H9 (cell line): ENCODE measurements at regions not wholly inside any gene's neighbourhood (a gene's known extent, or its start where the extent isn't known, plus 50 kb on each side); places are given as distances from the start of the nearest gene placed in this dataset.

Experiments
- DNase-seq: peaks from one replicate; pipeline ENCODE4 v3.0.0-alpha.2; 2017
- H2AFZ ChIP-seq: one replicate; pipeline ENCODE4 v1.6.1; 2013; ENCODE audit warnings: mild to moderate bottlenecking, low read length, control low read depth, moderate library complexity
- H2AK5ac ChIP-seq: 2 replicates; pipeline ENCODE4 v1.6.1; 2013; ENCODE audit warnings: low read length, control low read depth, mixed read lengths; ENCODE audit not compliant: insufficient read length
- H2BK120ac ChIP-seq: one replicate; pipeline ENCODE4 v1.6.1; 2013; ENCODE audit warnings: low read depth, mild to moderate bottlenecking, low read length, control low read depth, inconsistent platforms; ENCODE audit not compliant: poor library complexity, severe bottlenecking
- H2BK12ac ChIP-seq: 2 replicates; pipeline ENCODE4 v1.6.1; 2013; ENCODE audit warnings: low read length, control low read depth, mixed read lengths, low read depth; ENCODE audit not compliant: insufficient read length
- H2BK15ac ChIP-seq: 2 replicates; pipeline ENCODE4 v1.6.1; 2013; ENCODE audit warnings: low read depth, low read length, control low read depth
- H2BK20ac ChIP-seq: one replicate; pipeline ENCODE4 v1.6.1; 2013; ENCODE audit warnings: low read depth, mild to moderate bottlenecking, low read length, control low read depth, inconsistent platforms; ENCODE audit not compliant: poor library complexity, severe bottlenecking
- H2BK5ac ChIP-seq: 2 replicates; pipeline ENCODE4 v1.6.1; 2013; ENCODE audit warnings: low read length, control low read depth, mixed read lengths; ENCODE audit not compliant: insufficient read length
- H3K14ac ChIP-seq: 2 replicates; pipeline ENCODE4 v1.6.1; 2013; ENCODE audit warnings: low read length, control low read depth; ENCODE audit not compliant: insufficient read depth
- H3K18ac ChIP-seq: 2 replicates; pipeline ENCODE4 v1.6.1; 2013; ENCODE audit warnings: low read depth, mild to moderate bottlenecking, mixed read lengths, low read length, control low read depth; ENCODE audit not compliant: insufficient read length
- H3K23ac ChIP-seq: 2 replicates; pipeline ENCODE4 v1.6.1; 2013; ENCODE audit warnings: low read length, control low read depth, mixed read lengths, low read depth; ENCODE audit not compliant: insufficient read length
- H3K23me2 ChIP-seq: 2 replicates; pipeline ENCODE4 v1.6.1; 2013; ENCODE audit warnings: low read depth, mild to moderate bottlenecking, mixed read lengths, low read length, control low read depth; ENCODE audit not compliant: insufficient read length, poor library complexity, severe bottlenecking
- H3K27ac ChIP-seq: 2 replicates; pipeline ENCODE4 v1.5.1; 2013; ENCODE audit warnings: low read length, control low read depth, mixed read lengths, low read depth; ENCODE audit not compliant: insufficient read length
- H3K27me3 ChIP-seq: 2 replicates; pipeline ENCODE4 v1.6.1; 2013; ENCODE audit warnings: low read length, control low read depth, inconsistent platforms; ENCODE audit not compliant: insufficient read depth
- H3K4ac ChIP-seq: 2 replicates; pipeline ENCODE4 v1.6.1; 2013; ENCODE audit warnings: low read depth, mild to moderate bottlenecking, control low read depth, inconsistent platforms, low read length, moderate library complexity
- H3K4me1 ChIP-seq: 2 replicates; pipeline ENCODE4 v1.6.1; 2013; ENCODE audit warnings: low read length, control low read depth, inconsistent platforms; ENCODE audit not compliant: insufficient read depth
- H3K4me2 ChIP-seq: 2 replicates; pipeline ENCODE4 v1.6.1; 2013; ENCODE audit warnings: low read length, control low read depth, mixed read lengths; ENCODE audit not compliant: insufficient read length, insufficient read depth
- H3K56ac ChIP-seq: 2 replicates; pipeline ENCODE4 v1.6.1; 2013; ENCODE audit warnings: low read depth, mild to moderate bottlenecking, mixed read lengths, low read length, control low read depth; ENCODE audit not compliant: insufficient read length
- H3K79me1 ChIP-seq: 2 replicates; pipeline ENCODE4 v1.6.1; 2013; ENCODE audit warnings: low read depth, mild to moderate bottlenecking, moderate library complexity, low read length, control low read depth, inconsistent platforms; ENCODE audit not compliant: insufficient read depth, poor library complexity, severe bottlenecking
- H3K79me2 ChIP-seq: 2 replicates; pipeline ENCODE4 v1.6.1; 2013; ENCODE audit warnings: low read length, control low read depth, inconsistent platforms; ENCODE audit not compliant: insufficient read depth
- H3K9ac ChIP-seq: 2 replicates; pipeline ENCODE4 v1.6.1; 2013; ENCODE audit warnings: low read length, control low read depth, mixed read lengths; ENCODE audit not compliant: insufficient read length; ENCODE audit errors: extremely low read depth
- H3K9me3 ChIP-seq: one replicate; pipeline ENCODE4 v1.6.1; 2013; ENCODE audit warnings: low read depth, low read length, inconsistent platforms; ENCODE audit not compliant: control insufficient read depth
- H3T11ph ChIP-seq: one replicate; pipeline ENCODE4 v1.6.1; 2013; ENCODE audit warnings: mild to moderate bottlenecking, low read length, control low read depth, inconsistent platforms
- H4K20me1 ChIP-seq: one replicate; pipeline ENCODE4 v1.6.1; 2013; ENCODE audit not compliant: control insufficient read depth, insufficient read length, insufficient read depth
- H4K5ac ChIP-seq: 2 replicates; pipeline ENCODE4 v1.6.1; 2013; ENCODE audit warnings: low read depth, mild to moderate bottlenecking, mixed read lengths, low read length, control low read depth; ENCODE audit not compliant: insufficient read length
- H4K8ac ChIP-seq: replicated peaks from 2 replicates; pipeline ENCODE4 v1.6.1; 2013; ENCODE audit warnings: low read length, control low read depth, mixed read lengths, low read depth; ENCODE audit not compliant: insufficient read length
- H4K91ac ChIP-seq: 2 replicates; pipeline ENCODE4 v1.6.1; 2013; ENCODE audit warnings: low read depth, mild to moderate bottlenecking, moderate library complexity, mixed read lengths, low read length, control low read depth; ENCODE audit not compliant: insufficient read length
- H3K27ac Mint-ChIP-seq, 3 experiments: 2 replicates in 2 of 3; 3 replicates in 1 of 3; pipeline ENCODE4 v1.8.0; 2020 to 2021; ENCODE audit warnings: mixed read lengths in 3 of 3, mild to moderate bottlenecking in 1 of 3, moderate library complexity in 1 of 3
- H3K27me3 Mint-ChIP-seq: 2 replicates; pipeline ENCODE4 v1.8.0; 2021; ENCODE audit warnings: low read depth, mild to moderate bottlenecking, moderate library complexity, mixed read lengths
- H3K36me3 Mint-ChIP-seq, 3 experiments: 2 replicates in 2 of 3; 3 replicates in 1 of 3; pipeline ENCODE4 v1.8.0; 2020 to 2021; ENCODE audit warnings: low read depth in 3 of 3, mixed read lengths in 3 of 3; ENCODE audit not compliant: insufficient read depth in 1 of 3
- H3K4me1 Mint-ChIP-seq, 2 experiments: 2 replicates each; pipeline ENCODE4 v1.8.0; 2020; ENCODE audit warnings: mixed read lengths in 2 of 2
- H3K4me3 Mint-ChIP-seq, 2 experiments: 2 replicates in 1 of 2; 3 replicates in 1 of 2; pipeline ENCODE4 v1.8.0; 2020 to 2021; ENCODE audit warnings: mild to moderate bottlenecking in 2 of 2, mixed read lengths in 2 of 2, moderate library complexity in 1 of 2
- H3K9me3 Mint-ChIP-seq, 2 experiments: 2 replicates in 1 of 2; 3 replicates in 1 of 2; pipeline ENCODE4 v1.8.0; 2020; ENCODE audit warnings: mild to moderate bottlenecking in 2 of 2, mixed read lengths in 2 of 2, moderate library complexity in 1 of 2
- TF ChIP-seq, protein P1 (sequence below): fragments of 200-600 bp; sonication (generic); conservative IDR thresholded peaks from 3 replicates; pipeline ENCODE4 v1.8.0; 2021; ENCODE audit warnings: antibody characterized with exemption, mild to moderate bottlenecking

DNA sequence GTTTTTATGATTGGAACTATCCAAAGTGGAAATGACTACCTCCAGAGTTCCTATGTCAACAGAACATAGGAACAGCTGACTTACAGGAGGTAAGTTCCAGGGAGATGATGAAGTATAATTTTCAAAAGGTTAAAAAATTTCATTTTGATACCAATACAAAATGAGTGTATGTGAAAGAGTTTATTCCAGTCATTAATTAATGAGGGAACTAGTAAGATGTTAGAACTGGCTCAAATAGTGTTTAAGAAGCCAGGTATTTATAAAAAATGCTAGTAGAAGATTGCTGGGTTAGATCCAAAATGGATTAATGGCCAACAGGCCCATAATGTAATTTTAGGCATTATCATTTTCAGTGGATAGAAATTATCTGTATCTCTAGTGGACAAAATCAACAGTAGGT is 227.7 kb upstream of the ZBED5 start:
- H3K18ac ChIP-seq: no peak overlapping the region
- Mint-ChIP-seq H3K27ac (no peak overlapping the region), H3K9me3 (peaks cover 5 to 8% of the 10 kb centered on the region in 2 experiments; a peak in 4 of 5 replicates), H3K27me3 (peaks cover 6% of the 10 kb centered on the region; the same call in 1 of the 2 replicates), H3K36me3 (peaks cover 0 to 5% (median 2%) of the 10 kb centered on the region in 3 experiments; a peak in 2 of 7 replicates), H3K4me3 (no peak overlapping the region), H3K4me1 (peaks cover 40 to 41% of the 10 kb centered on the region in 2 experiments)
- H3K4ac ChIP-seq: no peak overlapping the region
- no peak overlapping the region for H2BK5ac ChIP-seq
- H3K56ac ChIP-seq: no peak overlapping the region
- no peak for DNase-seq
- no peaks in the 10 kb centered on the region for H4K20me1 ChIP-seq
- H2BK20ac ChIP-seq: no peak overlapping the region
- no peak overlapping the region for H3K4me2 ChIP-seq
- H3K14ac ChIP-seq: no peak overlapping the region
- no peak overlapping the region for H3K9ac ChIP-seq
- H4K5ac ChIP-seq: no peak overlapping the region
- H2BK120ac ChIP-seq: no peak overlapping the region
- H2AK5ac ChIP-seq: no peak overlapping the region
- H2BK15ac ChIP-seq: no peak overlapping the region
- H3K27ac ChIP-seq: no peak overlapping the region
- no peaks in the 10 kb centered on the region for H3K79me1 ChIP-seq
- TF ChIP-seq, protein P1, sequence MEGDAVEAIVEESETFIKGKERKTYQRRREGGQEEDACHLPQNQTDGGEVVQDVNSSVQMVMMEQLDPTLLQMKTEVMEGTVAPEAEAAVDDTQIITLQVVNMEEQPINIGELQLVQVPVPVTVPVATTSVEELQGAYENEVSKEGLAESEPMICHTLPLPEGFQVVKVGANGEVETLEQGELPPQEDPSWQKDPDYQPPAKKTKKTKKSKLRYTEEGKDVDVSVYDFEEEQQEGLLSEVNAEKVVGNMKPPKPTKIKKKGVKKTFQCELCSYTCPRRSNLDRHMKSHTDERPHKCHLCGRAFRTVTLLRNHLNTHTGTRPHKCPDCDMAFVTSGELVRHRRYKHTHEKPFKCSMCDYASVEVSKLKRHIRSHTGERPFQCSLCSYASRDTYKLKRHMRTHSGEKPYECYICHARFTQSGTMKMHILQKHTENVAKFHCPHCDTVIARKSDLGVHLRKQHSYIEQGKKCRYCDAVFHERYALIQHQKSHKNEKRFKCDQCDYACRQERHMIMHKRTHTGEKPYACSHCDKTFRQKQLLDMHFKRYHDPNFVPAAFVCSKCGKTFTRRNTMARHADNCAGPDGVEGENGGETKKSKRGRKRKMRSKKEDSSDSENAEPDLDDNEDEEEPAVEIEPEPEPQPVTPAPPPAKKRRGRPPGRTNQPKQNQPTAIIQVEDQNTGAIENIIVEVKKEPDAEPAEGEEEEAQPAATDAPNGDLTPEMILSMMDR: no peak
- no peaks in the 10 kb centered on the region for H3K23me2 ChIP-seq
- H2BK12ac ChIP-seq: no peak overlapping the region
- no peak overlapping the region for H2AFZ ChIP-seq
- H3K4me1 ChIP-seq: peaks cover 11% of the 10 kb centered on the region
- no peak overlapping the region for H4K8ac ChIP-seq
- no peak overlapping the region for H3K23ac ChIP-seq
- no peaks in the 10 kb centered on the region for H3K27me3 ChIP-seq
- H3K79me2 ChIP-seq: no peaks in the 10 kb centered on the region
- H3T11ph ChIP-seq: no peak overlapping the region
- no peak overlapping the region for H4K91ac ChIP-seq
- no peaks in the 10 kb centered on the region for H3K9me3 ChIP-seq
